ENCODE measurements at regions not wholly inside any gene's neighbourhood (a gene's known extent, or its start where the extent isn't known, plus 50 kb on each side); places are given as distances from the start of the nearest gene placed in this dataset.
"Not testable (repeated sequence)": the region's sequence is repeated elsewhere in the genome, so short reads cannot be mapped to it uniquely, and the experiment has no call there.

DNA sequence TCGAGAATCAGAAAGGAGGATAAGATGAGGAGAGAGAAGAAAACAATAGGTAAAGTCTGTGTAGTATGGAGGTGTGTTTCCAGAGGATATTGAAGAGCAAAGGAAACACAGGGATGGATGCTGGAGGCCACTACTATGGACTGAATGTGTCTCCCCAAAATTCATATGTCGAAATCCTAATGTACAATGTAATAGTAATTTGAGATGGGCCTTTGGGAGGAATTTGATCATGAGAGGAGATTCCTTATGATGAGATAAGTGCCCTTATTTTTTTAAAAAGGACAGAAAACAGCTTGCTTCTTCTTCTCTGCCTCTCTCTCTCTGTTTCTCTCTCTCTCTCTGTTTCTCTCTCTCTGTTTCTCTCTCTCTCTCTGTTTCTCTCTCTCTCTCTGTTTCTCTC lies 602.2 kb upstream of the ADAMTS5 start:
- Mint-ChIP-seq H3K36me3 (ENCODE audit: low read depth) (no peaks in the 10 kb centered on the region), H3K27me3 (no peaks in the 10 kb centered on the region), H3K27ac (no peak overlapping the region), H3K4me3 (no peak overlapping the region), H3K4me1 (no peaks in the 10 kb centered on the region)
- DNase-seq (no peak), ATAC-seq (no peak)
- no peaks in the 10 kb centered on the region for H3K9me3 ChIP-seq (ENCODE audit: control insufficient read depth, low read length, poor library complexity, severe bottlenecking)

DNA sequence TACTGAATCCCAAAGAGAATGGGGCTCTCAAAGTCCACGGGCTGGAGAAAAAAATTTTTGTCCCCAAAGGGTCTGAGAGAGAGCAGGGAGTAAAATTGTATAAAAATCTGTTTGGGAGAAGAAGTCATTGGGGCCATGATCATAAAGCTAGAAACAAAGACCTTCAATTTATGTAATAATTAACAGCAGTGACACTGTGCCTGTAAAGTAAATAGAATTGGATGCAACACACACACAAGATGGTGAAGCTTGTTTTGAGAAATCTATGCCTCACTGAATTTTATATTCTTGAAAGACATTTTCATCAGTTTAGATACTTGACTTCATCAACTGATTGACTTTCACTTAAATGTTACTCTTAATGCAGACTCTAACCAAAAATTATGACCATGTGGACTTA lies 600.5 kb upstream of the ADAMTS5 start:
- Mint-ChIP-seq H3K4me1 (no peaks in the 10 kb centered on the region), H3K36me3 (ENCODE audit: low read depth) (no peaks in the 10 kb centered on the region), H3K27me3 (no peaks in the 10 kb centered on the region), H3K27ac (no peak overlapping the region), H3K4me3 (no peak overlapping the region)
- H3K9me3 ChIP-seq (ENCODE audit: control insufficient read depth, low read length, poor library complexity, severe bottlenecking) = no peaks in the 10 kb centered on the region
- DNase-seq (no peak), ATAC-seq (no peak)

DNA sequence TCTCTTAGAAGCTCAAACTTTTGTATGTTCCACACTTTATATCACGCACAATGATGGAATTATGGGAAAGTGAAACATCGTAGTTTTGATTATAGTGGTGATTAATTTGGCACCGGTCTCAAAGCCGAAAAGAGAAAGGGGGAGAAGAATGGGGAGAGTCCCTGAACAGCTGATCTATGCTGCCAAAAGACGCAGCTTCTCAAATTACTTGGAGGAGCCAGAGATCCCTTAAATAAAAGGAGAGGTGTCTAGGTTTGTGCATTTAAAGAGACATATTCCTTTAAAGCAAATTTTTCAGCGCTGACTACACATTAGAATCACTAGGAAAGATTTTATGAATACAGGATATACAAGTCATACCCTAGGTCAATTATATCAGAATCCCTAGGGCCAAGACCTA lies 599.6 kb upstream of the ADAMTS5 start:
- DNase-seq = no peak
- no peak overlapping the region for H3K27ac Mint-ChIP-seq
- no peak for ATAC-seq
- H3K4me3 Mint-ChIP-seq = no peak overlapping the region
- no peaks in the 10 kb centered on the region for H3K27me3 Mint-ChIP-seq
- no peaks in the 10 kb centered on the region for H3K4me1 Mint-ChIP-seq
- H3K36me3 Mint-ChIP-seq (ENCODE audit: low read depth) = no peaks in the 10 kb centered on the region
- no peaks in the 10 kb centered on the region for H3K9me3 ChIP-seq (ENCODE audit: control insufficient read depth, low read length, poor library complexity, severe bottlenecking)

DNA sequence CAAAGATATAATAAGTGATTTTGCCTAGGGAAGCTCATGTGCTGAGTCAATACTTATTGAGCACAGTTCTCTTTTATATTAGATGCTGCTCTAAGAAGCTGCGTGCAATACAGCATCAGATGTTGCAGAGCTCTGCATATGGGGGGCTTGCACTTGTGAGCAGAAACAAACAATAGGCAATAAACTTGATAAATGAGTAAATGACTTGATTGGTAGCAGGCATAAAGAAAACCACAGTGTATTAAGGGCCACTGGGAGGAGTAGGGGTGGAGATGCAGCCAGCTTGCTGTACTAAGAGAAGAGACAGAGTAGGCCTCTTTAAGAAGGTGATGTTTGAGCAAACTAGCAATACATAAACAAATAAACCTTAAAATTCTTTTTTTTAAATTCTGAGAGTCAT lies 598.5 kb upstream of the ADAMTS5 start:
- Mint-ChIP-seq H3K4me3 (no peak overlapping the region), H3K4me1 (no peaks in the 10 kb centered on the region)

DNA sequence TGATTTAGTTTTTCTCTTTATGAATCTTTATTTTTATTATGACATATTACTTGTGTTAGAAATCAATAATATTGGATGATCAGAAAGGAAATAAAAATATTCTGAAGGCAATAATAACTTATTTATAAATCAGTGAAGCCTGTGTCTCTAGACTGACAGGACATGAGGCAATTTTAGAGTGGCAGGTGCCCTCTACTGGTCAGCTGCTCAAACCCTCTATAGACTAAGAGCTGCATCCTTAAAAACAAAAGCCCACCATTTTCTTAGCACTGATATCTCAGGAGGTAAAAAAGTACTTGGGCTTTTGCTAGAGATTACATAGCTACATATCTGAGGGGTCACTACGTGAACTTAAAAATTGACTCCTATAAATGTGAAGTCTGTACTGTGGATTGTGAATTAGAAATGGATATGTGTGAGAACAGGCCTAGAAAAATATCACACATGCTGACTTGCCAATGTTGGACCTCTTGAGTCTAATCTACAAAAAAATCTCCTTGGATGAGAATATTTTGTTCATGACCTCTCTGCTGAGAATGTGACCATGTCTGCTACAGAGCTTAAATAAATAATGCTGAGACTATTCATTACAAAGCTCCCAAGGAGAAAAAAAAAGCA lies 597.9 kb upstream of the ADAMTS5 start:
- H3K27ac Mint-ChIP-seq = no peak overlapping the region
- DNase-seq = no peak
- no peak overlapping the region for H3K4me3 Mint-ChIP-seq
- H3K36me3 Mint-ChIP-seq (ENCODE audit: low read depth) = no peaks in the 10 kb centered on the region
- H3K9me3 ChIP-seq (ENCODE audit: control insufficient read depth, low read length, poor library complexity, severe bottlenecking) = no peaks in the 10 kb centered on the region
- no peaks in the 10 kb centered on the region for H3K4me1 Mint-ChIP-seq
- ATAC-seq = no peak
- no peaks in the 10 kb centered on the region for H3K27me3 Mint-ChIP-seq

More for the DNA sequence above, 598.5 kb upstream of the ADAMTS5 start:
- Mint-ChIP-seq H3K36me3 (ENCODE audit: low read depth) (no peaks in the 10 kb centered on the region), H3K27me3 (no peaks in the 10 kb centered on the region), H3K27ac (no peak overlapping the region)
- ATAC-seq (no peak), DNase-seq (no peak)
- no peaks in the 10 kb centered on the region for H3K9me3 ChIP-seq (ENCODE audit: control insufficient read depth, low read length, poor library complexity, severe bottlenecking)

DNA sequence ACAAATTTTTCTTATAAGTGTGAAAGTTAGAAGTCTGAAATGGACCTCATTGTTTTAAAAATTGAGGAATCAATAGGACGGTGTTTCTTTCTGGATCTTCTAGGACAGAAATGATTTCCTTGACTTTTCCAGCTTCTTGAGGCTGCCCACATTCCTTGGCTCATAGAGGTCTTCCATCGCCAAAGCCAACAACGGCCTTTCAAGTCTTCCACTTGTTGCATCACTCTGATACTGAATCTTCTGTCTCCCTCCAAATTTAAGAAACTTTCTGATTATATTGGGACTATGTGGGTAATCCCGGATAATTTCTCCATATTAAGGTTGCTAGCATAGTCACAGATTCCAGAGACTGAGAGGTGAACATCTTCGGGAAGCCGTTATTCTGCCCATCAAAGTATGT lies 595.4 kb upstream of the ADAMTS5 start:
- H3K4me1 Mint-ChIP-seq = no peaks in the 10 kb centered on the region
- no peak for DNase-seq
- H3K36me3 Mint-ChIP-seq (ENCODE audit: low read depth) = no peaks in the 10 kb centered on the region
- no peak overlapping the region for H3K27ac Mint-ChIP-seq
- H3K4me3 Mint-ChIP-seq = no peak overlapping the region
- ATAC-seq = no peak
- H3K9me3 ChIP-seq (ENCODE audit: control insufficient read depth, low read length, poor library complexity, severe bottlenecking) = no peaks in the 10 kb centered on the region
- no peaks in the 10 kb centered on the region for H3K27me3 Mint-ChIP-seq

DNA sequence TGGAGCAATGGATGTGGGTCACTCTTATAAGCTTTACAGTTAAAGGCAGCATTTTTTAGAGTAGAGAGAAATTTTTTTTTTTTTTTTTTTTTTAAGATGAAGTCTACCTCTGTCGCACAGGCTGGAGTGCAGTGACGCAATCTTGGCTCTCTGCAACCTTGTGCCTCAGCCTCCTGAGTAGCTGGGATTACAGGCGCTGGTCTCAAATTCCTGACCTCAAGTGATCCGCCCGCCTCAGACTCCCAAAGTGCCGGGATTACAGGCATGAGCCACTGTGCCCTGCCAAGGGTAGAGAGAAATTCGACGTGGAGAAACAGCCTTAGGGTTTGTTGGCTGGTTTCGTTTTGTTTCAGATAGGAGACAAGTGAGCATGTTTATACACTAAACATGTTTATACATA lies 594.2 kb upstream of the ADAMTS5 start:
- Mint-ChIP-seq H3K36me3 (ENCODE audit: low read depth) (no peaks in the 10 kb centered on the region), H3K27me3 (no peaks in the 10 kb centered on the region), H3K27ac (no peak overlapping the region), H3K4me1 (no peaks in the 10 kb centered on the region), H3K4me3 (no peak overlapping the region)
- H3K9me3 ChIP-seq (ENCODE audit: control insufficient read depth, low read length, poor library complexity, severe bottlenecking) = no peaks in the 10 kb centered on the region
- DNase-seq (no peak), ATAC-seq (no peak)

DNA sequence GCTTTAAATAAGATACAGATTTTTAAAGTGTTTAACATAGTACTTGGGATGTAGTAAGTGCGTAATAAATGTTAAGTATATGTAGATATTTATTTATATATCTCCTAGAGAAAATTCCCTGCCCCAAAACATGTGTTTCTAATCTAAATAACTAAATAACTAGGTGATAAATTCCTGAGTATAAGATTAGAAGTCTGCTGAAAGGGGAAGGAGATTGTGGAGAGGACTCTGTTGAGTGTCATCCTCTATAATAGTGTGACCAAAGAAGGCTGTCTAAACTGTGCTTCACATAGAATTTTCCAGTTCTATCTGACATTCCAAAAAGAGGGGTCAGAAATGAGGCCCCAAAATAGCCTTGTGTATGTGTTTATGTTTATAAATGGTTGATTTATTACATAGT lies 590.5 kb upstream of the ADAMTS5 start:
- H3K4me1 Mint-ChIP-seq = no peaks in the 10 kb centered on the region
- ATAC-seq = no peak

DNA sequence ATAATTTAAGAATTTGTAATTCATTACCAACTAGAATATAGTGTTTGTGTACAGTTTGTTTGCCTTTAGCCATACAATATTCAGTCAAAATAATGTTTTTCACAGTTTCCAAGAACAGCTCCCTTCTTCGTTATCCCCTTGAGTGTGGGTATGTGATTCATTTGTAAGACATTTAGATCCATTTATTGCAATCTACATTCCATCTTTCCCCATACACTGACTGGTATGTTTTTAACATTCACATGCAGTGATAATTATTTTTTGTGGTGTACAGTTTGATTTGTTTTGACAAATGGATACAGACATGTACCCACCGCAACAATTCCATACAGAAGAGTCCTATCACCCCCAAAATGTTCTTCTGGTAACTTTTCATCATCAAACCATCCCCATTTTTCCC lies 589.1 kb upstream of the ADAMTS5 start:
- DNase-seq (no peak), ATAC-seq (no peak)
- Mint-ChIP-seq H3K27ac (no peak overlapping the region), H3K36me3 (ENCODE audit: low read depth) (no peaks in the 10 kb centered on the region), H3K27me3 (no peaks in the 10 kb centered on the region), H3K4me1 (no peaks in the 10 kb centered on the region), H3K4me3 (no peak overlapping the region)
- H3K9me3 ChIP-seq (ENCODE audit: control insufficient read depth, low read length, poor library complexity, severe bottlenecking) = peaks cover 2% of the 10 kb centered on the region

More for the DNA sequence above, 590.5 kb upstream of the ADAMTS5 start:
- H3K27me3 Mint-ChIP-seq = no peaks in the 10 kb centered on the region
- H3K27ac Mint-ChIP-seq = no peak overlapping the region
- no peak for DNase-seq
- H3K4me3 Mint-ChIP-seq = no peak overlapping the region
- H3K9me3 ChIP-seq (ENCODE audit: control insufficient read depth, low read length, poor library complexity, severe bottlenecking) = peaks cover 2% of the 10 kb centered on the region
- H3K36me3 Mint-ChIP-seq (ENCODE audit: low read depth) = no peaks in the 10 kb centered on the region

DNA sequence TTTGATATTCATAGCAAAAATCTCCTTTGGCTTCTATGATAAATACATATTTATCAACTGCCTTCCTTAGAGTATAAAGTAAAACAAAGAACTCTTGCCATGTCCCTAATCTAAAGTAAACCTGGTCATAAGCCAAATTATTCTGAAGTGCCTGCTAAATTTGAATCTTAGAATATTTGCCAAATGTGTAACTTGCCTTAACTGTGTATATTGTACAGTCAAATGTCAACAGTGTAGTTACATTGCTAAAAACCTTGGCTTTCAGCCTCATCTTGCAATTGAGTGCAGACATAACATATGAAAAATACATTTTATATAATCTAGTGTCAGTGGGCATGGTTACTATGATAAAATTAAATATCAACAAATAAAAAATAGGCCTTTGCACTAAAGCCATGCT lies 583.4 kb upstream of the ADAMTS5 start:
- peaks cover 2% of the 10 kb centered on the region for H3K9me3 ChIP-seq (ENCODE audit: control insufficient read depth, low read length, poor library complexity, severe bottlenecking)
- H3K4me1 Mint-ChIP-seq = no peaks in the 10 kb centered on the region
- H3K4me3 Mint-ChIP-seq = no peak overlapping the region
- DNase-seq (no peak), ATAC-seq (no peak)
- no peak overlapping the region for H3K27ac Mint-ChIP-seq
- no peaks in the 10 kb centered on the region for H3K27me3 Mint-ChIP-seq
- no peaks in the 10 kb centered on the region for H3K36me3 Mint-ChIP-seq (ENCODE audit: low read depth)

DNA sequence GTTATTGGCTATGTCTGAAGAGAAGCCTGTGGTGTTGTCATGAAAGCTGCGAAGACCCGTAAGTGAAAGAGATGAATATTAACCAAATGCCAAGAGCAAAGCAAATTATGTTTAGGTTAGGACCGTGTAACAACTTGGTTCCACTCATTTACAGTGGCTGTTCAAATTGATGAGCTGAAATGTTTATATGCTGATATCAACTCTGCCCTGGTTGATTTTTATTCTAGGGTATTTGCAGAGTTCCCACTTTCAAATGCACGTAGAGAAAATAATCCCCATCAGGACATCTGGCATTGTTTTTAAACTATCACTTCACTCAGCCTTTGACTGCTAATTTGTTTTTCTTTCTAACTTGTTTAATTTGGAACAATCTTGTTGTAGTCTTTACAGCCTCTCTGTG lies 581.6 kb upstream of the ADAMTS5 start:
- H3K4me3 Mint-ChIP-seq = no peak overlapping the region
- H3K27me3 Mint-ChIP-seq = no peaks in the 10 kb centered on the region
- no peaks in the 10 kb centered on the region for H3K36me3 Mint-ChIP-seq (ENCODE audit: low read depth)
- H3K4me1 Mint-ChIP-seq = no peaks in the 10 kb centered on the region
- no peak for ATAC-seq
- no peak for DNase-seq
- no peak overlapping the region for H3K27ac Mint-ChIP-seq
- no peaks in the 10 kb centered on the region for H3K9me3 ChIP-seq (ENCODE audit: control insufficient read depth, low read length, poor library complexity, severe bottlenecking)

DNA sequence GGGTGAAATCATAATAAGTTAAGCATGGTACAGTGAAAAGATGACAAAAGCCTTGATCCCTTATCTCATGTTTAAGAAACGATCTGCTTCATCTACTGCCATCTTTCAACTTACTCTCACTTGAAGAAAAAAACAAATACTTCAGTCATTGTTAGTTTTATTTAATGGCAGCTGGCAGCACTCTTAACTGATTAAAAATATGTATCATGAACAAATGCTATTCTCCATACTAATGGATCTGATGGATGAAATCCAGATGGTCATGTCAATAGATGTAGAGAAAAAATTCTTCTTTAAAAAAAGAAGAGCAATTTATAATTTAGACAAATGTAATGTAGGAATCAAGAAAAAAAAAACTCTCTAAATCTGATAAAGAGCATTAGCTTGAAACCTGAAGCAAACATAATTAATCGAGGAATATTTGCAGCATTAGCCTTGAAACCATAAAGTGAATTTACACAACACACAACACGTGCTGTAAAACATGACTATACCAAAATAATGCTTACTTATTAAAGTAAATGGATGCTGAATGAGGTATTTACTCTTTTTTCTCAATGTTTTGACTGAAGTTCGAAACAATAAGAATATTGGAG lies 579.0 kb upstream of the ADAMTS5 start:
- H3K9me3 ChIP-seq (ENCODE audit: control insufficient read depth, low read length, poor library complexity, severe bottlenecking) = no peaks in the 10 kb centered on the region
- Mint-ChIP-seq H3K4me1 (no peaks in the 10 kb centered on the region), H3K36me3 (ENCODE audit: low read depth) (no peaks in the 10 kb centered on the region), H3K27me3 (no peaks in the 10 kb centered on the region), H3K4me3 (no peak overlapping the region), H3K27ac (no peak overlapping the region)
- no peak for ATAC-seq
- no peak for DNase-seq

DNA sequence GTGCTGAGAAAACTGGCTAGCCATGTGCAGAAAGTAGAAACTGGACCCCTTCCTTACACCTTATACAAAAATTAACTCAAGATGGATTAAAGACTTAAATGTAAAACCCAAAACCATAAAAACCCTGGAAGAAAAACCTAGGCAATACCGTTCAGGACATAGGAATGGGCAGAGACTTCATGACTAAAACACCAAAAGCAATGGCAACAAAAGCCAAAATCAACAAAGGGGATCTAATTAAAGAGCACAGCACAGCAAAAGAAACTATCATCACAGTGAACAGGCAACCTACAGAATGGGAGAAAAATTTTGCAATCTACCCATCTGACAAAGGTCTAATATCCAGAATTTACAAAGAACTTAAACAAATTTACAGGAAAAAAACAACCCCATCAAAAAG lies 575.2 kb upstream of the ADAMTS5 start:
- not testable (repeated sequence) for H3K36me3 Mint-ChIP-seq (ENCODE audit: low read depth); H3K4me3 Mint-ChIP-seq; H3K27ac Mint-ChIP-seq; H3K4me1 Mint-ChIP-seq; DNase-seq; ATAC-seq; H3K9me3 ChIP-seq (ENCODE audit: control insufficient read depth, low read length, poor library complexity, severe bottlenecking); H3K27me3 Mint-ChIP-seq

DNA sequence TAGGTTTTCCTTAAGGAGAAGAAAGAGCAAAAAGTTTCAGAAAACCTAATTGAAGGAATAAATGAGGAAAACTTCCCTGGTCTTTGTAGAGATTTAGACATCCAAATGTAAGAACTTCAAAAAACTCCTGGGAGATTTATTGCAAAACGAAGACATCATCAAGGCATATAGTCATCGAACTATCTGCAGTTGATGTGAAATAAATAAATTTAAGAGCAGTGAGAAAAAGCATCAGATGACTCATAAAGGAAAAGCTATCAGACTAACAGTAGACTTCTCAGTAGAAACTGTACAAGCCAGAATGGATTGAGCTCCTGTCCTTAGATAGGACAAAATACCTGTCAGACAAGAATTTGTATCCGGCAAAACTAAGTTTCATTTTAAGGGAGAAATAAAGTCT lies 569.4 kb upstream of the ADAMTS5 start:
- H3K27me3 Mint-ChIP-seq = no peaks in the 10 kb centered on the region
- no peak for DNase-seq
- H3K4me3 Mint-ChIP-seq = no peak overlapping the region
- no peaks in the 10 kb centered on the region for H3K36me3 Mint-ChIP-seq (ENCODE audit: low read depth)
- H3K4me1 Mint-ChIP-seq = no peaks in the 10 kb centered on the region
- H3K27ac Mint-ChIP-seq = no peak overlapping the region
- no peaks in the 10 kb centered on the region for H3K9me3 ChIP-seq (ENCODE audit: control insufficient read depth, low read length, poor library complexity, severe bottlenecking)
- no peak for ATAC-seq
